SK-N-SH (cell line): ENCODE measurements at regions not wholly inside any gene's neighbourhood (a gene's known extent, or its start where the extent isn't known, plus 50 kb on each side); places are given as distances from the start of the nearest gene placed in this dataset.

Experiments
- CTCF ChIA-PET: fragments of 300-600, 350-600 bp; formaldehyde crosslinking; extraction: SDS; loops from one replicate; lab custom pipeline; 2021; lab: Yijun Ruan, JAX
- POLR2A ChIA-PET: fragments of 350-600 bp; sonication (Branson Sonifier 250); formaldehyde crosslinking; extraction: SDS; loops from one replicate; lab custom pipeline; 2020; ENCODE audit warnings: antibody characterized with exemption, inconsistent platforms; lab: Yijun Ruan, JAX
- DNase-seq: peaks from one replicate; pipeline ENCODE4 v3.0.0; 2012
- H2AFZ ChIP-seq: fragments of 200-600 bp; sonication (generic); 2 replicates; pipeline ENCODE4 v1.8.1; 2016; ENCODE audit warnings: antibody characterized with exemption, mild to moderate bottlenecking, low read depth
- H3F3A ChIP-seq: fragments of 200-600 bp; sonication (generic); replicated peaks from 2 replicates; pipeline ENCODE3; 2016; ENCODE audit warnings: antibody characterized with exemption, mild to moderate bottlenecking; ENCODE audit not compliant: insufficient read depth
- H3K27ac ChIP-seq, 2 experiments: fragments of 200-500 bp in 1 of 2; fragments of 200-600 bp in 1 of 2; sonication (Bioruptor generic) in 1 of 2; sonication (generic), shearing (Covaris generic) in 1 of 2; 2 replicates each; pipeline versions ENCODE4 v1.5.1 to v1.6.1; 2014 to 2016; ENCODE audit warnings: low read depth in 2 of 2, inconsistent platforms in 1 of 2, low read length in 1 of 2, mild to moderate bottlenecking in 1 of 2, mixed read lengths in 1 of 2
- H3K27me3 ChIP-seq: fragments of 200-600 bp; sonication (generic), shearing (Covaris generic); 2 replicates; pipeline ENCODE4 v1.6.1; 2016; ENCODE audit warnings: mixed run types; ENCODE audit not compliant: insufficient read depth
- H3K36me3 ChIP-seq, 2 experiments: fragments of 200-500 bp in 1 of 2; fragments of 200-600 bp in 1 of 2; sonication (Bioruptor generic) in 1 of 2; sonication (generic) in 1 of 2; replicated peaks in 1 of 2; 2 replicates each; pipeline versions ENCODE3 to v1.5.1; 2014 to 2016; ENCODE audit warnings: low read length in 1 of 2, mild to moderate bottlenecking in 1 of 2; ENCODE audit not compliant: insufficient read depth in 2 of 2, control insufficient read depth in 1 of 2
- H3K4me1 ChIP-seq, 2 experiments: fragments of 200-500 bp in 1 of 2; fragments of 200-600 bp in 1 of 2; sonication (Bioruptor generic) in 1 of 2; sonication (generic), shearing (Covaris generic) in 1 of 2; 2 replicates each; pipeline versions ENCODE4 v1.5.1 to v1.6.1; 2014 to 2016; ENCODE audit warnings: low read depth in 1 of 2, low read length in 1 of 2, mixed run types in 1 of 2; ENCODE audit not compliant: insufficient read depth in 2 of 2, control insufficient read depth in 1 of 2
- H3K4me2 ChIP-seq: fragments of 200-600 bp; sonication (generic), shearing (Covaris generic); 2 replicates; pipeline ENCODE4 v1.6.1; 2017; ENCODE audit warnings: mixed run types
- H3K4me3 ChIP-seq, 2 experiments: fragments of 200-500 bp in 1 of 2; fragments of 200-600 bp in 1 of 2; sonication (Bioruptor generic) in 1 of 2; sonication (generic), shearing (Covaris generic) in 1 of 2; 2 replicates each; pipeline versions ENCODE4 v1.5.1 to v1.8.1; 2014 to 2016; ENCODE audit warnings: low read depth in 2 of 2, inconsistent platforms in 1 of 2, low read length in 1 of 2, mild to moderate bottlenecking in 1 of 2, mixed read lengths in 1 of 2, moderate library complexity in 1 of 2
- H3K79me2 ChIP-seq: fragments of 200-600 bp; sonication (generic); 2 replicates; pipeline ENCODE4 v1.8.1; 2017; ENCODE audit warnings: mild to moderate bottlenecking; ENCODE audit not compliant: insufficient read depth
- H3K9ac ChIP-seq: fragments of 200-600 bp; sonication (generic); 2 replicates; pipeline ENCODE4 v1.6.1; 2017; ENCODE audit warnings: mixed run types
- H3K9me2 ChIP-seq: fragments of 200-600 bp; sonication (generic); 2 replicates; pipeline ENCODE4 v1.6.1; 2017; ENCODE audit warnings: mixed run types
- H3K9me3 ChIP-seq: fragments of 200-600 bp; sonication (generic); 2 replicates; pipeline ENCODE4 v1.6.1; 2017; ENCODE audit warnings: mixed run types, mild to moderate bottlenecking, moderate library complexity
- H4K20me1 ChIP-seq: fragments of 200-600 bp; sonication (generic); 2 replicates; pipeline ENCODE4 v1.6.1; 2017; ENCODE audit warnings: mild to moderate bottlenecking, mixed run types; ENCODE audit not compliant: insufficient read depth
- EP300 ChIP-seq, 2 experiments: IDR thresholded peaks; 2 replicates each; pipeline versions ENCODE4 v1.4.0 to v1.6.1; 2012; ENCODE audit warnings: borderline replicate concordance in 1 of 2, low read depth in 1 of 2, low read length in 1 of 2
- FOSL2 ChIP-seq: IDR thresholded peaks from 2 replicates; pipeline ENCODE4 v1.4.0; 2012; ENCODE audit warnings: low read depth, mild to moderate bottlenecking, moderate library complexity, borderline replicate concordance
- GABPA ChIP-seq: IDR thresholded peaks from 2 replicates; pipeline ENCODE4 v1.4.0; 2012; ENCODE audit warnings: low read depth, mild to moderate bottlenecking
- GATA2 ChIP-seq: sonication (generic); formaldehyde crosslinking; IDR thresholded peaks from 2 replicates; pipeline ENCODE4 v1.5.0; 2020; ENCODE audit warnings: mild to moderate bottlenecking, missing genetic modification reagents
- NFIC ChIP-seq: IDR thresholded peaks from 2 replicates; pipeline ENCODE4 v1.4.0; 2012; ENCODE audit warnings: borderline replicate concordance
- RAD21 ChIP-seq: IDR thresholded peaks from 2 replicates; pipeline ENCODE4 v1.6.1; 2012; ENCODE audit warnings: mild to moderate bottlenecking, low read length
- RFX5 ChIP-seq: IDR thresholded peaks from 2 replicates; pipeline ENCODE4 v1.6.1; 2012; ENCODE audit warnings: mild to moderate bottlenecking, improper control_type of control experiment, low read length
- SIN3A ChIP-seq: IDR thresholded peaks from 2 replicates; pipeline ENCODE4 v1.6.1; 2012; ENCODE audit warnings: low read depth, mild to moderate bottlenecking, low read length, moderate library complexity, borderline replicate concordance
- YY1 ChIP-seq: IDR thresholded peaks from 2 replicates; pipeline ENCODE4 v1.4.0; 2012; ENCODE audit warnings: low read depth, mild to moderate bottlenecking
- WGBS: methylation state at CpG from one replicate; pipeline ENCODE4 v1.1.6; 2017; ENCODE audit warnings: low lambda C conversion rate; 5-methylcytosine and 5-hydroxymethylcytosine counted together
- TF ChIP-seq, protein P1 (sequence below): IDR thresholded peaks from 2 replicates; pipeline ENCODE4 v1.4.0; 2012; ENCODE audit warnings: low read depth, borderline replicate concordance

DNA sequence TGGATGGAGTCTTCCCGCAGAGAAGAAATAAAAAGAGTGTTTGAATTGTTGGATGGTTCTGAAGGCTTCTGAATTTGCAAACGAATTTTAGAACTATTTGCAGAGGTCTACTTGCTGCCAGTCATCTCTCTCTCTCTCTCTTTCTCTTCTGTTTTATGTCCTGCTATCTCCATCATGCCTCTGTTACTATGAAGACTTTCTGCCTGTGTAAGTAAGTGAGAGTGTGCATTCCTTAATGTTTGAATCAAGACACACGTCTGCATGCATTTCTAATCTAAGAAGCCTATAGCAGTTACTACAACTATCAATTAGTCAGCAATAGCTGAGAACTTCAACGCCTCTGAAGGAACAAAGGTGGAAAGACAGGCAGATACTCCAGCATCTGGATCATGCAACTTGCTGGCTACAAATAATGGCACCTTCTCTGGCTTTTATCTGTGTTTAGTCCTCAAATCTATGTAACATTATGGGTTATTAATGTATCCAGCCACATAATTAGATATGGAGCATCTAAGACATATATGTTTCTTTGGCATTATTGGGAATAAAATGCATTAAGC is 191.5 kb upstream of the BLID start (continued):
- TF ChIP-seq GATA2 (CRISPR knock-in tag) = no peak
- no peak for TF ChIP-seq RAD21
- TF ChIP-seq, all 33 proteins: peak for 0

DNA sequence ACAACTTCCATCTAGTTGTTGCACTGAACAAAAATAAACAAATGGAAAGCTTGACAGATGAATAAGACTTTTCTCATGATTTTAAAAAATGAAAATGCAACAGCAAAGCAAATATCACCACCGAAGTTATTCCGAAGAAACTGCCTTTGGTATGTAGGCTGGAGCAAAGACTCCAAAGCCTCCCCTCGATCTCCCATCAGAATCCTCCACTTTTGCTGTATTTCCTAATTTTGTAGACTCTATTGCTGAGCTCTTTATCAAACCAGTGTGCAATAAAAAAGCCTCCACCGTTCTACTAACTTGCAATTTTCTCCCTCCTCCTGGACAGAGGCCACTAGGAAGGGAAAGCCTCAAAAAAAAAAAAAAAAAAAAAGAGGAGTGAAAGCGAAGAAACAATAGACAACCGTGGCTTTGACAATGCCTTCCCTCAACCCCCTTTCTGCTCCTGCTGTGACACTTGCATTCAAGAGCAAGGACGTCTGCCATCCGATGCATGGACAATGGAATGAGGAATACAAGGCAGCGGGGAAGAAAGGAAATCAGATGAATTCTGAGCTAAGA is 190.9 kb upstream of the BLID start:
- DNase-seq = no peak
- Histone ChIP-seq H3K9ac (no peak overlapping the region), H3K9me2 (no peaks in the 10 kb centered on the region), H4K20me1 (no peaks in the 10 kb centered on the region), H3K36me3 (no peaks in the 10 kb centered on the region), H3K9me3 (no peaks in the 10 kb centered on the region), H3K4me3 (no peak overlapping the region), H3F3A (no peaks in the 10 kb centered on the region), H3K27ac (no peak overlapping the region), H3K79me2 (no peaks in the 10 kb centered on the region), H3K27me3 (no peaks in the 10 kb centered on the region), H3K4me1 (no peaks in the 10 kb centered on the region), H2AFZ (no peak overlapping the region), H3K4me2 (no peak overlapping the region)
- ChIA-PET CTCF (interaction anchor here (1.0 kb wide), 1 partner anchor 10 kb away, joined by 3 read pairs; no protein-coding TSS in a partner anchor), POLR2A (no interaction called here)
- WGBS = 67% methylated on average over 9 of the region's 9 CpGs
- TF ChIP-seq FOSL2 = no peak

DNA sequence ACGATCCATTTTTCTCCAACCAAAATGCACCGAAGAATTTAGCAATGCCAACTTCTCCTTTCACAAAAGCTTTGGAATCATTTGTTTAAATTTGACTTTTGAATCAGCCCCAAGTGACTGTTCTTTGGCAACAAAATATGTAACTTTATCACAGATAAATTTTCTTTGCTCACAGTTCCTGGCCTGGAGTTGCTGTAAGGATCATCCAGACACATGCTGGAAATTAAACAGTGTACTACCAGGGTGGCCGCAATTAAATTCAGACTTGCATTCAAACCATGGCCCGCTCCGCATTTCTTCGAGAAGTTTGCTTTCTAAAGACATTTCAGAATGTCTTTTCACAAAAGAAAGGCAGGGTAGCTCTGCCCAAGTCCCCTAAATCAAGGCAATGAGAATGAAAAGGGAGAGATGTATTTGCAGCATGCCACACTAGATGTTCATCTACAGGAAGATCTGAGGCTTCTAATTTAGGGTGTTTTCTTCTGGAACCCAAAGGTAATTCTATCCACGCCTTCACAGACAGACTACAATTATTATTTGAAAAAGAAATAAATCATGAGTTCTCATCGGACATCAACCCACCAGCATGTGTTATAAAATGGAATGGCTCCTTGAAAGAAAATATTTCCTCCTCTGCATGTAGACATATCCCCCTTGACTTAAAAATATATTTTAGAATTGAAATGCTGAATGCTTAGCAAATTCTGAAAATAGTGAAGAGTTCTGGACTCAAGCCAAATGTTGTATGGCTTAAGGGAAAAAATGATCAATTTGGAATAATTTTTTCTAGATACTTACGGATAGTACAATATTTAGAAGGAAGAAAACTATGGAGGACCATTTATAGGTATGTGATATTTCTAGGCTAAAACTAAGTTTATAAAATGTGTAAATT is 189.7 kb upstream of the BLID start:
- Histone ChIP-seq H3K4me2 (no peak overlapping the region), H3K36me3 (no peaks in the 10 kb centered on the region), H3K4me1 (no peaks in the 10 kb centered on the region), H3K27ac (no peak overlapping the region), H4K20me1 (no peaks in the 10 kb centered on the region), H3K27me3 (no peaks in the 10 kb centered on the region), H3K9ac (no peak overlapping the region), H3K79me2 (no peaks in the 10 kb centered on the region), H3K9me3 (no peaks in the 10 kb centered on the region), H2AFZ (no peak overlapping the region), H3F3A (no peaks in the 10 kb centered on the region), H3K4me3 (no peak overlapping the region), H3K9me2 (no peaks in the 10 kb centered on the region)
- no peak for DNase-seq
- WGBS = 68% methylated on average over 9 of the region's 9 CpGs
- CTCF ChIA-PET = no interaction called here
- TF ChIP-seq, protein P1, sequence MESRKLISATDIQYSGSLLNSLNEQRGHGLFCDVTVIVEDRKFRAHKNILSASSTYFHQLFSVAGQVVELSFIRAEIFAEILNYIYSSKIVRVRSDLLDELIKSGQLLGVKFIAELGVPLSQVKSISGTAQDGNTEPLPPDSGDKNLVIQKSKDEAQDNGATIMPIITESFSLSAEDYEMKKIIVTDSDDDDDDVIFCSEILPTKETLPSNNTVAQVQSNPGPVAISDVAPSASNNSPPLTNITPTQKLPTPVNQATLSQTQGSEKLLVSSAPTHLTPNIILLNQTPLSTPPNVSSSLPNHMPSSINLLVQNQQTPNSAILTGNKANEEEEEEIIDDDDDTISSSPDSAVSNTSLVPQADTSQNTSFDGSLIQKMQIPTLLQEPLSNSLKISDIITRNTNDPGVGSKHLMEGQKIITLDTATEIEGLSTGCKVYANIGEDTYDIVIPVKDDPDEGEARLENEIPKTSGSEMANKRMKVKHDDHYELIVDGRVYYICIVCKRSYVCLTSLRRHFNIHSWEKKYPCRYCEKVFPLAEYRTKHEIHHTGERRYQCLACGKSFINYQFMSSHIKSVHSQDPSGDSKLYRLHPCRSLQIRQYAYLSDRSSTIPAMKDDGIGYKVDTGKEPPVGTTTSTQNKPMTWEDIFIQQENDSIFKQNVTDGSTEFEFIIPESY = no peak
- TF ChIP-seq SIN3A (no peak), YY1 (no peak), RFX5 (no peak), NFIC (no peak), GABPA (no peak), EP300 (IDR thresholded peaks at IDR 0.05; ENCODE audit: borderline replicate concordance in 1 of 2, low read depth in 1 of 2, low read length in 1 of 2) (no peak)
- POLR2A ChIA-PET = no interaction called here
